GM12891 (cell line): ENCODE measurements at regions not wholly inside any gene's neighbourhood (a gene's known extent, or its start where the extent isn't known, plus 50 kb on each side); places are given as distances from the start of the nearest gene placed in this dataset.

Experiments used
- PAX5 ChIP-seq: IDR thresholded peaks from 2 replicates; pipeline ENCODE4 v1.6.1; 2011; ENCODE audit warnings: low read length, moderate library complexity, mild to moderate bottlenecking; ENCODE audit not compliant: insufficient read depth, severe bottlenecking
- POLR2A ChIP-seq: IDR thresholded peaks from 2 replicates; pipeline ENCODE4 v1.6.1; 2011; ENCODE audit warnings: low read depth, low read length, control low read depth
- POLR2AphosphoS5 ChIP-seq: IDR thresholded peaks from 2 replicates; pipeline ENCODE4 v1.6.1; 2011; ENCODE audit warnings: low read depth, low read length, control low read depth
- SPI1 ChIP-seq: IDR thresholded peaks from 2 replicates; pipeline ENCODE4 v1.6.1; 2011; ENCODE audit warnings: low read depth, low read length, control low read depth
- TAF1 ChIP-seq: IDR thresholded peaks from 2 replicates; pipeline ENCODE4 v1.6.1; 2011; ENCODE audit warnings: low read depth, low read length, control low read depth

DNA sequence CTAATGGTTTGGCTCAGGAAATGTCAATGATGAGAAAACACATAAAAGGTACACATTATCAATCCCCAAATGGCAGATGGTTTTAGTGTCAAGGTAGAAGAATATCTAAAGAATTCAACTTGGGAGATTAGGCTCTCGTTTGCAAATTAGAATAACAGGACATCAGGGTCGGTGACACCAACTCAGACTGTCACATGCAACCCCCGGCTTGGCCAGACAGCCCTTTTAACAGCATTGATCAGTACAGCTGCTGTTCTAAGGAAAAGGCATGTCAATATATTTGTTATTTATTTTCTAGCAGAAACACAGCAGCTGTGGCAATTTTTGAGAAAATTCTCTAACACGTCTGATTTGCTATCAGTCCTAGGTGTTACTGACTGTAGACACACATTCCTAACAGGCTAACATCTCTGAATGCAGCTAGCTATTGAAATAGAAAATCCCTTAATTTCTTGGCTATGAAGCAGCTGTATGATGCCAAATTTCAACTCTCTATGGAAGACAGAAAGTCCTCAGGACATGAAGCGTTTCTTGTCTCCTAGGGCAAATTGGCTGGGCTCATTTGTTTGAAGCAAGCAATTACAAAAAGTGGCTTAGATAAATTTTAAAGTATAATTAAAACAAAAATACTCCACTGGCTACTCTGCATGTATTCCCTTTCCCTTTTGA, 269.0 kb upstream of the CXXC4 start:
- TF ChIP-seq POLR2A, result no peak
- TF ChIP-seq SPI1, result no peak
- TF ChIP-seq POLR2AphosphoS5, result no peak
- no peak for TF ChIP-seq TAF1
- no peak for TF ChIP-seq PAX5
